ENCODE measurements at regions not wholly inside any gene's neighbourhood (a gene's known extent, or its start where the extent isn't known, plus 50 kb on each side); places are given as distances from the start of the nearest gene placed in this dataset.

DNA sequence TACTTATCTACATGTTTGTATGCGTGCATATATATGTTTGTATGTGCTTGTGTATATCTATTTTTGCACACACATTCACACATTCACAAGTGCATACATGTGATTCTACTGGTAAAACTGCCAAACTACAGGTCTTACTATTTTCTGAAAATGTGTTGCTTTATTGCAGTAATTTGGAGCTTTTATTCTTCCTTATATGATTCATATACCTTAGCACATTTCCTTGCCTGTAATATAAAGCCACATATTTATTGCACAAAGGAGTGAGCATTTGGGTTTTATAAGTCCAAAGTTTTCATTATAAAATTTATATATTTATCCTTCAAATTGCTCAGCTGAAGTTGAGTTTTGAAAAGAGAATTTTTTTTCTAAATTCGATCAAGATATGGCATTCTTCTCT, 1120.4 kb upstream of the PCDH9 start:
- Histone ChIP-seq H3K4me3 (no peak overlapping the region), H3K27me3 (no peaks in the 10 kb centered on the region), H3K4me1 (no peaks in the 10 kb centered on the region), H3K27ac (no peak overlapping the region), H3K36me3 (no peaks in the 10 kb centered on the region), H3K9me3 (no peaks in the 10 kb centered on the region)
- no peak for DNase-seq (ENCODE audit: low spot score in 2 of 2)
- TF ChIP-seq EP300 (IDR thresholded peaks at IDR 0.05) (no peak), POLR2A (IDR thresholded peaks at IDR 0.05) (no peak)
- TF ChIP-seq, protein P1, sequence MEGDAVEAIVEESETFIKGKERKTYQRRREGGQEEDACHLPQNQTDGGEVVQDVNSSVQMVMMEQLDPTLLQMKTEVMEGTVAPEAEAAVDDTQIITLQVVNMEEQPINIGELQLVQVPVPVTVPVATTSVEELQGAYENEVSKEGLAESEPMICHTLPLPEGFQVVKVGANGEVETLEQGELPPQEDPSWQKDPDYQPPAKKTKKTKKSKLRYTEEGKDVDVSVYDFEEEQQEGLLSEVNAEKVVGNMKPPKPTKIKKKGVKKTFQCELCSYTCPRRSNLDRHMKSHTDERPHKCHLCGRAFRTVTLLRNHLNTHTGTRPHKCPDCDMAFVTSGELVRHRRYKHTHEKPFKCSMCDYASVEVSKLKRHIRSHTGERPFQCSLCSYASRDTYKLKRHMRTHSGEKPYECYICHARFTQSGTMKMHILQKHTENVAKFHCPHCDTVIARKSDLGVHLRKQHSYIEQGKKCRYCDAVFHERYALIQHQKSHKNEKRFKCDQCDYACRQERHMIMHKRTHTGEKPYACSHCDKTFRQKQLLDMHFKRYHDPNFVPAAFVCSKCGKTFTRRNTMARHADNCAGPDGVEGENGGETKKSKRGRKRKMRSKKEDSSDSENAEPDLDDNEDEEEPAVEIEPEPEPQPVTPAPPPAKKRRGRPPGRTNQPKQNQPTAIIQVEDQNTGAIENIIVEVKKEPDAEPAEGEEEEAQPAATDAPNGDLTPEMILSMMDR (IDR thresholded peaks at IDR 0.05): no peak
- 87 to 88% methylated on average over 2 of the region's 2 CpGs for WGBS, 2 donors

DNA sequence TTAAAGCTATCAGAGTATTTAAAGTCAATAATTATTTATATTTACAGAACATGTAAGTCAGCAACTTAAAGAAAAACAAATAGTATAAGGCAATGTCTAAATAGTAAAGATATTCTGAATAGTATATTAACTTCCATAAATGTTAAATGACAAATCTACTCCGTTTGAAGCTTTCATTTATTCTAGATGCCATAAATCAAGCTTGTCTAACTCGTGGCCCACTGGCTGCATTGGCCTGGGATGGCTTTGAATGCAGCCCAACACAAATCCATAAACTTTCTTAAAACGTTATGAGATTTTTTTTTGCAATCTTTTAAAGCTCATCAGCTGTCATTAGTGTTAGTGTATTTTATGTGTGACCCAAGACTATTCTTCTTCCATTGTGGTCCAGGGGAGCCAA, 1117.1 kb upstream of the PCDH9 start:
- H3K4me3 ChIP-seq: no peak overlapping the region
- WGBS, 2 donors: 40 to 44% methylated on average over 3 of the region's 3 CpGs
- H3K9me3 ChIP-seq: peaks cover 0 to 4% (median 0%) of the 10 kb centered on the region in 4 donors
- no peak for TF ChIP-seq POLR2A (IDR thresholded peaks at IDR 0.05)
- H3K27ac ChIP-seq: no peak overlapping the region
- DNase-seq (ENCODE audit: low spot score in 2 of 2): no peak
- H3K27me3 ChIP-seq: no peaks in the 10 kb centered on the region
- H3K36me3 ChIP-seq: no peaks in the 10 kb centered on the region
- no peaks in the 10 kb centered on the region for H3K4me1 ChIP-seq

DNA sequence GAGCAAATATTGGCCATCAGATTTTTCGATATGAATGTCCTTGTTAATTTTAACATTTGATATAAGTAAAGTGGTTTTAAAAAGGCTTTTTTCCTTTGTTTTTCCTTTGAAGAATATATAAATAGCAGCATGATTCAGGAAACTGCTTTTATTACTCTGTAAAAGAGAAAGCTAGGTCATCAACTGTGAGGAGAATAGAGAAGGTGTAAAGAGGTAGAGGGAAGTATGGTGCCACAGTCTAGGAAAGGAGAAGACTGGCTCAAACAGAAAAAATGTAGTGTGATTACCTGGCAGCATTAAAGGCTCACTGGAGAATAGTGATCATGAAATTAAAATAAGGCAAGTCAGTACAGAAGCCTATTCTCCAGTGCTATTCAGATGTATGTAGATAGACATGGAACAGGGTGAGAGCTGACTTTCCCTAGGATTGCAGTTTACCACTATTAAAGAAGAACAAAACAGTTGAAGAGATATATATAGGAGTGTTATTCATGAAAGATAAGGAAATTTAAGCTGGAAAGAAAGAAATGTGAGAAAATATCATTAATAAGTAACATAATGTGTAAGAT, 1115.9 kb upstream of the PCDH9 start:
- H3K27ac ChIP-seq: no peak overlapping the region
- H3K36me3 ChIP-seq: no peaks in the 10 kb centered on the region
- H3K9me3 ChIP-seq: peaks cover 0 to 9% (median 0%) of the 10 kb centered on the region in 4 donors
- H3K27me3 ChIP-seq: no peaks in the 10 kb centered on the region
- WGBS, 2 donors: 89 to 93% methylated on average over 1 of the region's 1 CpG
- no peak for TF ChIP-seq POLR2A (IDR thresholded peaks at IDR 0.05)
- no peak for TF ChIP-seq EP300 (IDR thresholded peaks at IDR 0.05)
- TF ChIP-seq, protein P1 (IDR thresholded peaks at IDR 0.05): no peak
- no peaks in the 10 kb centered on the region for H3K4me1 ChIP-seq
- H3K4me3 ChIP-seq: no peak overlapping the region
- DNase-seq (ENCODE audit: low spot score in 2 of 2): no peak

DNA sequence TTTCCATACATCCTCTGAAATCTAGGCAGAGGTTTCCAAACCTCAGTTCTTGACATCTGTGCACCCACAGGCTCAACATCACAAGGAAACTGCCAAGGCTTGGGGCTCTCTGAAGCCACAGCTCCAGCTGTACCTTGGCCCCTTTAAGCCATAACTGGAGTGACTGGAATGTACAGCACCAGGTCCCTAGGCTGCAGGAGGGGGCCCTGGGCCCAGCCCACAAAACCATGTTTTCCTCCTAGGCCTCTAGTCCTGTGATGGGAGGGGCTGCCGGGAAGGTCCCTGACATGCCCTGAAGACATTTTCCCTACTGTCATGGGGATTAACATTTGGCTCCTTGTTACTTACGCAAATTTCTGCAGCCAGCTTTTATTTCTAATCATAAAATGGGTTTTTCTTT, 1093.0 kb upstream of the PCDH9 start:
- TF ChIP-seq EP300 (IDR thresholded peaks at IDR 0.05): no peak
- no peak for TF ChIP-seq POLR2A (IDR thresholded peaks at IDR 0.05)
- TF ChIP-seq, protein P1 (IDR thresholded peaks at IDR 0.05): no peak
- no peaks in the 10 kb centered on the region for H3K27me3 ChIP-seq
- 41 to 66% methylated on average over 2 of the region's 2 CpGs for WGBS, 2 donors

DNA sequence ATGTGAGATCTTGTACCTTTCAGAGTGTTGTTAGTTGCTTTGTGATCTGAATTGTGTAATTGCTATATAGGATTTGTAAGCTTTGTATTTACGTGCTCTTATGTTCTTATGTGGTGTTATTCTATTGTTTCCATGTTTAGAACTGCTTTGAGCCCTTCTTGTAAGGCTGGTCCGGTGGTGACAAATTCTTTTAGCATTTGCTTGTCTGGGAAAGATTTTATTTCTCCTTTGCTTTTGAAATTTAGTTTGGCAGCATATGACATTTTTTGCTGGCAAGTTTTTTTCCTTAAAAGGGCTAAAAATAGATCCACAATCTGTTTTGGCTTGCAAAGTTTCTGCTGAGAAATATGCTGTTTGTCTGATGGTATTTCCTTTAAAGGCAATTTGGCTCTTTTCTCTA, 1089.2 kb upstream of the PCDH9 start:
- 88 to 93% methylated on average over 2 of the region's 2 CpGs for WGBS, 2 donors
- no peak overlapping the region for H3K4me3 ChIP-seq
- no peak for TF ChIP-seq EP300 (IDR thresholded peaks at IDR 0.05)
- no peak for TF ChIP-seq POLR2A (IDR thresholded peaks at IDR 0.05)
- TF ChIP-seq, protein P1 (IDR thresholded peaks at IDR 0.05): no peak
- no peaks in the 10 kb centered on the region for H3K27me3 ChIP-seq
- H3K9me3 ChIP-seq: peaks cover 0 to 26% (median 3%) of the 10 kb centered on the region in 4 donors
- no peak for DNase-seq (ENCODE audit: low spot score in 2 of 2)
- H3K4me1 ChIP-seq: no peaks in the 10 kb centered on the region
- no peaks in the 10 kb centered on the region for H3K36me3 ChIP-seq
- H3K27ac ChIP-seq: no peak overlapping the region

More for the DNA sequence above, 1093.0 kb upstream of the PCDH9 start:
- Histone ChIP-seq H3K36me3 (no peaks in the 10 kb centered on the region), H3K9me3 (peaks cover 0 to 26% (median 3%) of the 10 kb centered on the region in 4 donors), H3K4me3 (no peak overlapping the region), H3K4me1 (no peaks in the 10 kb centered on the region), H3K27ac (no peak overlapping the region)
- no peak for DNase-seq (ENCODE audit: low spot score in 2 of 2)
